ENCODE measurements at regions not wholly inside any gene's neighbourhood (a gene's known extent, or its start where the extent isn't known, plus 50 kb on each side); places are given as distances from the start of the nearest gene placed in this dataset.

- no peak for TF ChIP-seq CTCF (IDR thresholded peaks at IDR 0.05)
- no peak for TF ChIP-seq POLR2A (IDR thresholded peaks at IDR 0.05)
- TF ChIP-seq POLR2AphosphoS5 (IDR thresholded peaks at IDR 0.05): no peak
- TF ChIP-seq EP300 (IDR thresholded peaks at IDR 0.05): no peak
Observed at GRCh38 chr10:78968943-78969342, 99.8 kb upstream of the ZMIZ1 start.

Measured in suprapubic skin (tissue), 4 donors.